HG03175 (cell line): ENCODE measurements at regions not wholly inside any gene's neighbourhood (a gene's known extent, or its start where the extent isn't known, plus 50 kb on each side); places are given as distances from the start of the nearest gene placed in this dataset.
A peak's percentile ranks its signal among the peaks of the same experiment; 100 is the strongest.

Experiments used
- ATAC-seq: cut with Tn5 transposase; IDR thresholded peaks from one replicate; pipeline ENCODE4 v1.9.1; 2021; ENCODE audit warnings: mild to moderate bottlenecking, moderate library complexity; ENCODE audit not compliant: unreplicated experiment

DNA sequence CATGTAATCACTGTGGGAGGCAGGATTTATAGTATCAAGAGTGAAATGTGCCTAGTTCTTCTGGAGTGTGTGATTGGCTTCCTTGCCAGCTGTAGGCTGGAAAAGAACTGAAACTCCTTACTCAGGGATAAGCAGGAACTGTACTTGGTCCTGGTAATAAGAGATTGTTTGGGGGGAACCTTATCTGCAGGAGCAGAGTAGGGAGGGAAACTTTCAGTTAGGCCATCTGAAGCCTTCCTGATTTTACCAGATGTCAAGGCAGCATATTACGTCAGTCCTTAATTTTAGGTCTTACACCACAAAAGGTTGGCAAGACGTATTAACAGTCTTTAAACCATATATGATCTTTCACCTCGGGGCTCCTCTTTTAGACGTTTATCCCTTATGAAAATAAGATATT lies 231.5 kb upstream of the FMR1 start:
- no peak for ATAC-seq

DNA sequence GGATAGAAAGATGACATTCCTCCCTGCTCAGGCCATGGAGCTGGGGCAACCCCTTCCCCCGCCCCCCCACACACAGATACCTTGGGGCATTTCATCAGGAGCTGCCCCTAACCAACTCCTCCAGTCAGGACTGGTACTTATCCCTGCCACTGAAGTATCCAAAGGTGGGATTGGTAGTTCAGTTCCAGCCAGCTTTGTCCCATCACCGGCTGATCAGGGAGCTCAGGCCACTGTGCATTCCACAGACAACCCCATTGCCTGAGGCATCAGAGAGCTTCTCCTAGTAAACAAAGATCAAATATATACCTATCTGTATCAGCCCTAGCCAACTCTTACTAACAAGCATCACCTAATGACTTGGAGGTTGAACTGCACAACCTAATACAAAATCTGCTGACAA lies 218.2 kb upstream of the FMR1 start:
- no peak for ATAC-seq

DNA sequence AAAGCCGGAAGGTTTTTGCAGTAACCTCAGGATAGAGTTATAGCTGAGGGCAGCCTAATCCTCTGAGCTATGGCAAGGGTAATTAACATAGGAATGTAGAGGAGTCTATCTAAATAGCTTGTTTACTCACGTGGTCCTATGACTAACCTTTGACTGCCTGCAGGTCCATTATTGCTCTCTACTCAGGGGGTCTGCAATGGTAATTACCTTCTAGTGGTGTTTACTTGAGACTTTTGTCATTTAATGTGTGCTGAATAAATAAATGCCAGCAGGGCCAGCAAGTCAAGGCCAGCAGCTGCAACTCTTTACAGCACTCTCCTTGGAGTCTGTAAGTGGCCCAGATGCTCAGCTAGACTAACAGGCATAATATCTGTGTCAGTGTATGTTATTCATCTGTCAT lies 212.7 kb upstream of the FMR1 start:
- ATAC-seq = no peak

DNA sequence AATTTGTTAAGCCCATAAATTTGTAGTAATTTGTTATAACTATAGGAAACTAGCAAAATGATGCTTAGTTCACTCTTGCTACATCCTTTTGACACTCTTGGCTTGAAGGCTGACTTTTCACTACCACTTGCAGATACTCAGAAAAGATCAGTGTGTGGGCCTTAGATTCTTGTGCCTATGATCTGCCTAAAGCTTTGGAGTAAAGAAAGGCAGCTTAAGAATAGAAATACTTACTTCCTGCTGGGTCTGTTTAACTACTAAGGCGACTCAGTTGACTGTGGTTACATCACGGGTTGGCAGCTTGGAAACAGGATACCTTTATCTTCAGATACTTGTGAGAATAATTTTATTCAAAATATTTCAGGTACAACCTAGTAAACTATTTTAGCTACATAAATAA lies 201.4 kb upstream of the FMR1 start:
- ATAC-seq = no peak

DNA sequence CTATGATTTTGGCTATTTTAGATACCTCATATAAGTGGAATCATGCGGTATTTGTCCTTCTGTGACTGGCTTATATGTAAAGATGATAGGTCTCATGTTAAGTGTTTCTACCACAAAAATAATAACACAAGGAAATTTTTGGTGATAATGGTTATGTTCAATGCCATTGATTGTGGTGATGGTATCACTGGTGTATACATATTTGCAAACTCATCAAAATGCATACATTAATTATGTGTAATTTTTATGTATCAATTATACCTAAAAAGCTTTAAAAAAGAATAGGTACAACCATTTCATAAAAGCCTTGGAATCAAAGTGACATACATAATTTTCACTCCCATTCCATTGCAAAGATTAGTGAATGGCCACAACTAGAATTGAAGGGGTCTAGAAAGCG lies 178.3 kb upstream of the FMR1 start:
- ATAC-seq = no peak

DNA sequence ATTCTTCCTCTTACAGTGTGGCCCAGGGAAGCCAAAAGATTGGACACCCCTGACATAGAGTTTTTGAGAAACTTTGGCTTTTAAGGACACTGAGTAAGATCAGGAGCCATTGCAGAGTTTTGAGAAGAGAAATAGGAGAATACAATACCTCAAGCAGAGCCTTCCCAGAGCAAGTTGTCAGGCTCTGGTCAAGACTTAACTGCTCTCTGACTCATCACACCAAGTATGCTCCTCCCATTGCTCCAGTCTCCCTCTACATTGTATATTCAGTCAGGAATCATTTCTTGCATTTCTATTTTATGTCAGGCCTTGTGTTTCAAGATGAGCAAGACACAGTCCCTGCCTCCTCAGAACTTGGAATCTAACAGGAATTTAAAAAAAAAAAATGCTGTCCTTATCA lies 176.4 kb upstream of the FMR1 start:
- ATAC-seq = no peak

DNA sequence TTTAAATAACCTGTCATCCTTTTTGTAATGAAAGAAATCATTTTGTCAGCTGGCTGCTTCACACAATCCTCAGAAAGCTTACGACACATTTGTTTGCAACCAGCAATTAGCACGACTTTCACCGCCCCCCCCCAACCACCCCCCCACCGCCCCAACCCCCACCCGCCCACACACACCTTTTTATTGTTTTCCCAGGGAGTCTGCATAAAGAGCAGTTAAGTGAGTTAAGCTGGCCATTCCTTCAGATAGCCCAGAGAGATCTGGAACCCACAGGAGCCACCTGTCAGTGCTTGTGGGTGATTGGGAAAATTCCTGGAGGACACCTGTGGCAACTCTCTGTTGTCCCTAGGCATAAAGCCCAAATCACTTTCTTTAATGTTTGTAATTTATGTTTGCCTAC lies 175.7 kb upstream of the FMR1 start:
- ATAC-seq = no peak

DNA sequence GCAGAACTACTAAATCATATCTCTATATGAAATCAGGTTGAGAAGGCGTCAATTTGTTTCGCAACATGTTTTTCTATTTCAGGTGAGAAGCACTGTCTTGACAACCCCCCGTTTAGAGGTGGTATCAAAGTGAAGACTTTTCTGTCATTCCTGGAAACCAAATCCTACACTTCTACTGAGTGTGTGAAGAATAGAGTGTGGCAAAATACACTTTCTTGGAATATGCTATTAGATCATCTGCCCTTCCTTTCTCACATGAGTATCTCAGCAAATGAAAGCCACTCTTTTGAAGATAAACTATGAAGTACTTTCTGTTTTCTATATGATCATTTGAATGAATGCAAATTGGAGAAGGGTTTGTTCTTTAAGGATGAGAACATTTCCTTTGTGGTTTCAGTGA lies 174.0 kb upstream of the FMR1 start:
- ATAC-seq = no peak

DNA sequence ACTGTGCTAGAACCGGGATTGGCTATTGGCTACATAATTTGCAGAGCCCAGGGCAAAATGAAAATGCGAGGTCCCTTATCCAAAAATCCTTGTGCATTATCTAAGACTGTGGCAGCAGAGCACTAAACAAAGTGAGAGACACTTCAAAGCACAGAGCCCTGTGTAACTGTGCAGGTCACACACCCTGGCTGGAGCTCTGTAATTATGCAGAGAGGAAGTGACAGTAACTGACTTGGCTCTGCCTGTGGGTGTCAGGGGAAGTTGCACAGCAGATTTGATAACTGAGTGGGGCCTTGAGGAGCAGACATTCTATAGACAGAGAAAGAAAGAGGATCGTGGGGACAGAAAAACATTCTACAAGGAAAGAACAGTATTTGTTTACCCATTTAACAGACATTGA lies 173.5 kb upstream of the FMR1 start:
- no peak for ATAC-seq

DNA sequence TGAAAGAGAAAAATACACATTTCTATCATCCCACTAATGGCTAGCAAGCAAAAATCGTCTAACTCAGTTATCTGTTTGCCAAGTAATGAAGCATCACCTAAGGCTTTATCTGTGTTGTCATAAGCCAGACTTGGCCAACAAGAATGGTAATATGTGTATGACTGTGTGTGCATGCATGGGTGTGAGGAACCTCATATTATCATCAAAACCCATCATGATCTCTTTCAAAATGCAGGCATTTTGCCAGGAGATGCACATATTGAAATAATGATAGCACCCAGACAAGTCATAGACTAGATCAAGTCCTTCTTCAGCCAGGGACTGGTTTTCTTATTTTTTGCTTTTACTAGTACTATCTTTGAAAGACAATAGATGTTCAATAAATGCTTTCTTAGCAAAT lies 172.5 kb upstream of the FMR1 start:
- no peak for ATAC-seq

DNA sequence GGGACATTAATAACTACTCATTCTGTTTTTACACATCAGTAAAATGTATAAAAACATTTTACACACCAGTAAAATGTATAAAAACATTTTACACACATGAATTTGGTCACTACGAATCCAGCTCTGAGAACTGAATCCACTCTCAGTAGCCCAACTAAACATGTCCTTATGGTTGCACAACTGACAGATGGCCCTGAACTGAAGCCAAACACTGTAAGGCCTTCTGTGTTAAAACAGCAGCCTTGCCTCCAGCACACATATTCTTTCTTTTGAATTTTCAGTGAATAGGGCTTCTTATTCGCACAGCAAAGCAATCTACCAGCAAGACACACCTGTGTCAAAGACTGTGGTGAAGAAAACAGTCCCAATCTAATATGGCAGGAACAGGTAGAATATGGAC lies 169.9 kb upstream of the FMR1 start:
- ATAC-seq = no peak

DNA sequence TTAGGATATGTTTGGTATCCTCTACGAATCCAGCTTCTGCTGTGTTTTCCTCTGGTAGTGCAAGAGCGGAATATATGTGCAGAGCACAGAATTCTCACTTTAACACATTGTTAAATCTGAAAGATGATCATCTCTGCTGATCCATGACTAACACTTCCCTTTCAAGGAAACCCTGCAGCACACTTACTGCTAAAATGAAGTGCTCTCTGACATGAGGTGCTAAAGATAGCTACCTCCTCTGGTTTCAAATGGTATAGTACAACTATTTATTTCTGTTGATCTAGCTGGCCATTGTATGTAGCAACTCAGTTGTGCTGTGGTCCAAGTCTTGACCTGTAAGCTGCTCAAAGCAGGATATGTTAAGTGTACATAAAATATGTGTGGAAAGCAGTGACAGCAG lies 162.4 kb upstream of the FMR1 start:
- ATAC-seq = no peak

DNA sequence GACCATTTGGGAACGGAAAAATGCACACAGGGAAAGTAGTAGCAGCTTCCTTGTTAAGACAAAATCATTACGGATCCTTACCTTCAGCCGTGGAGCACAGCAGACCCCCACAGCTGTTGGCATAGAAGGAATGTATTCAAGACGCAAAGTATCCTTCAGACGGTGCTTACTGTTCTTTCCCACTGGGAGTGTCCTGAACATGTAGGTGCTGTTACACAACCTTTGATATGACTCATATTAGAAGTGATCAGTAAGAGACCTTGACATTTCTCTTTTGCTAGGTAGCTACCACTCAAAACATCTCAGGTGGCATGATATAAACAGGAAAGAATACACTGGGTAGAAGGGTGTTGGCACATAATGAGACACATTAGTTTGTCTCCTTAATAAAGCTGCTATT lies 154.0 kb upstream of the FMR1 start:
- ATAC-seq = no peak

DNA sequence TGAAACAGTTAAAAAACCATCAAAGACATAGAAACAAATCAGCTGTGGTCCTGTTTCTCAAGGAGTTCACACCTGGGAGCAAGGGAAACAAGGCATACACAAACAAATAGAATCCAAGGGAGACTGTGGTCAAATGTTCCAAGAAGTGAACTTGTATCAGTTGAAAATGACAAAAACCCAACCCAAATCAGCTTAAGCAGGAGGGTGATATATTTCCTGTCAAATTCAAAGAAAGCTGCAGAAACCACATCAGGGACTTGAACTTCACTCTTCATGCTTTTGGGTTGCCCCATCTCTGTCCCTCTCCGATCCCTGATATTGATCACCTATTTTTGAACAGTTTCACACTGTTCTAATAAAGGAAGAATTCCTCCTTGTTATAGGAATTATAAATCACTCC lies 148.6 kb upstream of the FMR1 start:
- no peak for ATAC-seq

DNA sequence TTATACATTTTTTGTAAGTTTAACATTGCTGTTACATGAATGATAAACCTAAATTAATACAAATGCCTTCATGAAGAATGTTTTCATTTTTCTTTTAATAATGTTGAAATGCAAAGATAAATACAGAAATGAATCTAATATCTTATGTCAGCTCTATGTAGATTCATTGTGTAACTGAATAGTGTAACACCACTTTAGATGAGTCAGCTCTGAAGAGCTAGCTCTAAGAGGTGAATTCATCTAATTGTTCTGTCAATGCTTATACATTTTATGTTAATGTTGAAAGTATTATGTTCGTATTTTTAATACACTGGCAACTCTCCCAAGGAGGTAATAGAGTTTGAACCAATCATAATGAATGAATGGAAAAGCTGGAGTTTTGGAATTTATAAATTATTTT lies 146.9 kb upstream of the FMR1 start:
- no peak for ATAC-seq

DNA sequence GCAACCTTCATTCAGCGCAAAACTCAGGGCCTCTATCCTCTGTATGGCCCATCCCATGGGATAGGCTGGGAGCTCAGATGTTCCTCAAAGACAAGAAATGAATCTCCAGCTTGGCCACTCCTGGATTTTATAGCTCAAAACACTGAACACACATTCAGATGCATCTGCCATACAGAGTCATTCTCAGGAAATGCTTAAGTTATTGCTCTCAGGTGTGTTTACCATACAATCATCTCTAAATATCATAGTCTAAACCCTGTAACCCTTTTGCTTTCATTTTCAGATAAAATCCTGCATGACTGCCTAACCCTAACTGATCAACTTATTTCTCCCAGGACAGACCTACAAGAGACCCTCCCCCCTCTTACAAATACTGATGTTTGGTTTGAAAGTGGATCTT lies 140.9 kb upstream of the FMR1 start:
- ATAC-seq = no peak

DNA sequence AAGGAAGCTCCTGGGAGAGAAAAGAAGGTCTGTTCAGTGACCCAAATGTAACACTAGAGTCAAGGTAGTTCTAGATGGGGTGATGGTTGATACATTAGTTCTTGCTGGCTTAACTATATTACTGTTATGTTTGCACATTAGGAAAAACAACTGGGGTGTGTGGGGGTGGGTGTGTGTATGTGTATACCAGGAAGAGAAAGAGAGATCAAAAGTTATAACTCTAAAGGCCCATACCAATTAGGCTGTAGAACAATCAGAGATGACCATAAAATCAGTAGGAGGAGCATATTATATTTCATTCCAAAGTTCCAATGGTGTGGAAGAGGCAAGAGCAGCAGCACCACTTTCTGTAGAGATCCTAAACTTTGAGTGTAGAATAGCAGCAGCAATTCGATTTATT lies 134.7 kb upstream of the FMR1 start:
- ATAC-seq = no peak

DNA sequence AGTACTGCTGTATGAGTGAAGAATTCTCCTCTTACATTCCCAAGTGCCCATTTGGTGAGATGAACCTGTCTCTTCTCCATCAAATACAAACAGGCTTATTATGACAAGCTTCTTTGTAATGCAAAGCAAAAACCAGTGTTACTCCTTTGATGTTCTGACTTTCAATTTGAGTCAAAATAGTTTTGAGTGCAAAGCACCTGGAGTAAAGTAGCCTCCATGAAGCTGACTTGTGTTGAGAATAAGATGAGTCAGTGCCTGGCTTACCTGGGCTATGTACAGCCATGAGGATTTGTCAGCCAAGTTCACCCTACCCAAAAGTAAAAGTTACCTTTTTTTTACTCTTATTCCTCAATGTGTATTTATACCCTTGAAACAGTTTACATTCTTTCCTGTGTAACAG lies 132.5 kb upstream of the FMR1 start:
- no peak for ATAC-seq

DNA sequence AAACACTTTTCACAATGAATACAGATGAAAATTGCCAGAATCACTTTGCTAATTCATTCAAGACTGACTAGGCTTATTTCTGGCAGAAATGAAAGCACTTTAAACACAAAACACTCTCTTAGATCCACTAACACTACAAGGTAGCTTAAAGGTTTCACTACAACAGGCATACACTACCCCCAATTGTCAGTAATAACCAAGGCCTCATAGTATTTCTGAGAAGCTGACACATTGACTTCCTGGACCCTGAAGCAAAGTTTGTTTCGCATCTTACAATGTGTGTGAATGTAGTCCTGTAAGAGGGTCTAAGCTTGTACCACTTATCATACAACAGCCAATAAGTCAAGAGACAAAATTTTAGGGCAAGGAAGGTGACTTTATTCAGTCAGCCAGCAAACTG lies 129.9 kb upstream of the FMR1 start:
- no peak for ATAC-seq

DNA sequence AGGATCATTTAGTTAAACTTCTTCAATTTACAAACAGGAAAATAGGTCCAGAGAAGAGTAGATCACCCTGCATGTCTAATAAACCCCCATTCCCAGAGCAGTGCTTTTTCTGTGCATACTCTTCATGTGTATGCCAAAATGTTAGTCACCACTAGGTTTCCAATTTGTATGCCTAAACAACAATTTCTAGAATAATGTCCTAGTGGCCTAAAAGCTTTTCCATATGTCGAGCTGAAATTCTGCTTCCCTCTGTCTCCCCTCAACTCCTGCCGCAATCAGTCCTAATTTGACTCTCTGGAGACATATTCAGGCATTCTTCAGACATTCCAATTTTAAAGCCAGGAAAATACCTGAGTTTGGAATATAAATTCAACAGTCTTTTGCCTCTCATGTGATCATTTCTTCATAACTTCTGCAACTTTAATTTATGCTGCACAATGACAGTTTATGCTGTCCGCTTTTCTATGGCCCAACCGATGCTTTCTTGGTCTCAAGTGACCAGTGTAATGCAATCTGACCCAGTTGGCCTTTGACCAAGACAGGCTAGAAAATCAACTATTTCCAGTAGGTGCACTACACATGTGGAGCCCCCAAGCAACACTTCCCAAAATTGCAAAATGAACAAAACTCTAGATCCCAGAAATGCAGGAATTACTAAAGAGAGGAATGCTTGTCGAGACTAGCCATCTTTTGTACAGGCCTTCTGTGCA lies 122.9 kb upstream of the FMR1 start:
- ATAC-seq = no peak

DNA sequence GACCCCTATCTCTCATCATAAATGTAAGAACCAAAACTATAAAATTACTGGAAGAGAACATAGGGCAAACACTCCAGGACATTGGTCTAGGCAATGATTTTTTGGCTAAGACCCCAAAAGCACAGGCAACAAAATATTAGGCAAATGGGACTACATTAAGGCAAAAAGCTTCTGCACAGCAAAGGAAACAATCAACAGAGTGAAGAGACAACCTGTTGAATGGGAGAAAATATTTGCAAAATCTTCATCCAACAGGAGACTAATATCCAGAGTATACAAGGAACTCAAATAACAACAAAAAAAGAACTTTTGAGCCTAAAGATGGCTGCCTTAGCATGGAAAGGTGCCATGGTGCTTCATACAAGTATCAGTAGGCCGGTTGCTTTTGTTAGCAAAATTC lies 111.1 kb upstream of the FMR1 start:
- ATAC-seq = no peak

DNA sequence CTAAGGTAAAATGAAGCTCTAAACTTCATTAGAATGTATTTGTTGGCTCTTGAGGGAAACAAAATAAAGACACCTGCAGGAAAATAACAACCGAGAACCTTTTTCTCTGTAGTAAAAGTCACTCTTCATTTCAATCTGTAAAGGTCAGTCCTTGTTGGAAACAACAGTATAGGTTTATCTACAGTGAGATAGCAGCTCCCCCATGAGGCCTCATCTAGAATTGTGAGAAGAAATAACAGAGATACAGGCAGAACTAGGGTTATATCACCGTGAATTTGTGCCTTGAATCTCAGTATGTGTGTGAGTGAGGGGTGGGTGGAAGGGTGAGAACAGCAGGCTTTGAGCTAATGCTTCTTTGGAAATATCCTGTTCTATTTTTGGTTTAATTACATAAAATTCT lies 107.8 kb upstream of the FMR1 start:
- ATAC-seq = peak; percentile 86

DNA sequence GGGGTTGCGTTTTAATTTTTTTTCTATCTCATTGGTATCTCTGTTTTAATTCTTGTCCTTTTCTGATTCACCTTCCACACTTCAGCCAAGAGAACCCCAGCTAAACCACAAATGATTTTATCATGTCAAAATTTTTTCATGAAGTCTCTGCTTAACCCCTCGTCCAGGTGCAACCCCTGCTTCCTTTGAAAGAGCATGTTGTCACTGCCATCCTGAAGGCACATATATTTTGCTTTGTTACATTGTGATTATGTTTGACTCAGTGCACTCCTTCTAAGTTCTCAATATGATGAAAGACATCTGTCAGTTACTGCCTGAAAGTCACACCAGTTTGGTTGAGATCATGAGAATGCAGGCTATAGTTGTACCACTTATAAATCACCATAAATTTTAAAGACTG lies 99.9 kb upstream of the FMR1 start:
- no peak for ATAC-seq

DNA sequence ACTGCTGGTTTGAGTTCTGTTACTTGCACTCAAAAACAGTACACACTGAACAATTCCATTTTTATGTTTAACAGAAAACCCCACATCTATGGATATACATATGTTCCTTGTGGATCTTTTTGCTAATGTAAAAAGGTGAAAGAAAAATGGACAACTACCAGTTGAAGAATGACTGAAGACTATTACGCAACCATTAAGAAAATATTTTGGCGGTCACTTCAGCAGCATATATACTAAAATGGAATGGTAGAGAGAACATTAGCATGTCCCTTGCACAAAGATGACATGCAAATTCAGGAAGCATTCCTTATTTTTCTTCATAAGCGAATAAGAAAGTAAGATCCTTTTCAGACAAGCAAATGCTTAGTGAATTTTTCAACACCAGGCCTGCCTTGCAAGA lies 84.6 kb upstream of the FMR1 start:
- no peak for ATAC-seq
